Lower leg skin (tissue), 4 donors: ENCODE measurements at regions not wholly inside any gene's neighbourhood (a gene's known extent, or its start where the extent isn't known, plus 50 kb on each side); places are given as distances from the start of the nearest gene placed in this dataset.

Experiments
- DNase-seq, 2 donors: peaks; one replicate each; pipeline ENCODE4 v3.0.0-alpha.2; 2019; ENCODE audit warnings: low spot score in 2 of 2
- H3K4me3 ChIP-seq: fragments of 200-600 bp; sonication (generic); 2 replicates; pipeline ENCODE4 v1.5.1; 2017; ENCODE audit warnings: mild to moderate bottlenecking, low read depth; ENCODE audit not compliant: poor library complexity, severe bottlenecking
- POLR2A ChIP-seq, 2 donors: fragments of 450-650 bp; IDR thresholded peaks; one replicate each; pipeline ENCODE4 v1.6.1; 2016 to 2017; ENCODE audit warnings: antibody characterized with exemption in 2 of 2, mild to moderate bottlenecking in 1 of 2, moderate library complexity in 1 of 2
- WGBS, 2 donors: methylation state at CpG; one replicate each; pipeline ENCODE4 v1.1.5; 2018; 5-methylcytosine and 5-hydroxymethylcytosine counted together
- intact Hi-C: fragments of 100-400 bp; cut with DNase I; formaldehyde crosslinking; loops from one replicate; pipeline ENCODE4 v1.15.0; 2023; ENCODE audit warnings: low total_unique reads
- TF ChIP-seq, protein P1 (sequence below), 3 donors: fragments of 450-650 bp; IDR thresholded peaks; one replicate each; pipeline ENCODE4 v1.5.1; 2016; ENCODE audit warnings: antibody characterized with exemption in 3 of 3, mild to moderate bottlenecking in 3 of 3, moderate library complexity in 2 of 3

- intact Hi-C loops, result no loop called here
- TF ChIP-seq, protein P1, sequence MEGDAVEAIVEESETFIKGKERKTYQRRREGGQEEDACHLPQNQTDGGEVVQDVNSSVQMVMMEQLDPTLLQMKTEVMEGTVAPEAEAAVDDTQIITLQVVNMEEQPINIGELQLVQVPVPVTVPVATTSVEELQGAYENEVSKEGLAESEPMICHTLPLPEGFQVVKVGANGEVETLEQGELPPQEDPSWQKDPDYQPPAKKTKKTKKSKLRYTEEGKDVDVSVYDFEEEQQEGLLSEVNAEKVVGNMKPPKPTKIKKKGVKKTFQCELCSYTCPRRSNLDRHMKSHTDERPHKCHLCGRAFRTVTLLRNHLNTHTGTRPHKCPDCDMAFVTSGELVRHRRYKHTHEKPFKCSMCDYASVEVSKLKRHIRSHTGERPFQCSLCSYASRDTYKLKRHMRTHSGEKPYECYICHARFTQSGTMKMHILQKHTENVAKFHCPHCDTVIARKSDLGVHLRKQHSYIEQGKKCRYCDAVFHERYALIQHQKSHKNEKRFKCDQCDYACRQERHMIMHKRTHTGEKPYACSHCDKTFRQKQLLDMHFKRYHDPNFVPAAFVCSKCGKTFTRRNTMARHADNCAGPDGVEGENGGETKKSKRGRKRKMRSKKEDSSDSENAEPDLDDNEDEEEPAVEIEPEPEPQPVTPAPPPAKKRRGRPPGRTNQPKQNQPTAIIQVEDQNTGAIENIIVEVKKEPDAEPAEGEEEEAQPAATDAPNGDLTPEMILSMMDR (IDR thresholded peaks at IDR 0.05), result no peak
- TF ChIP-seq POLR2A (IDR thresholded peaks at IDR 0.05), result no peak
- WGBS, 2 donors, result 77% methylated on average over 3 of the region's 3 CpGs
- H3K4me3 ChIP-seq, result no peak overlapping the region
- DNase-seq, result no peak
These were observed 592.2 kb downstream of the DHX35 start for GRCh38 chr20:39554341-39554740.

DNA sequence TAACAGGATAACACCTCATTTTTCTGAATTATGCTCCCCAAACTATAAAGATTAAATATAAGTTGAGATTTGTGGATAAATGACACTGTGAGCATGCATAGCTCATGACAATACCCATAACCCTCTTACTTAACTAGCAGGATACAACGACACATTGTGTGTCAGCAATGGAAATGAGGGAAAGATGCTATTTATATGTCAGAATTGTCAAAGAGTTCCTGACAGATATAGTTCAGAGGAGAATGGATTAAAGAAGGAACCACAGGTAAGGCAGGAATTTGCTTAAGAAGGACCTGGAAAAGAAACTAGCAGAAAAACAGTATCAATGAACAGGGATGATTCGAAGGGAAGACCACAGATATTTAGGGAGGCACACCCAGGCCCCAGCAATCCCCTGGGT lies 591.0 kb downstream of the DHX35 start:
- intact Hi-C loops, result no loop called here
- TF ChIP-seq, protein P1 (IDR thresholded peaks at IDR 0.05), result no peak
- TF ChIP-seq POLR2A (IDR thresholded peaks at IDR 0.05), result no peak
- whole genome bisulfite sequencing, 2 donors, result 71 to 80% methylated on average over 2 of the region's 2 CpGs
- no peak overlapping the region for H3K4me3 ChIP-seq
- no peak for DNase-seq

- no peak overlapping the region for H3K4me3 ChIP-seq
- intact Hi-C loops, result no loop called here
- TF ChIP-seq, protein P1 (IDR thresholded peaks at IDR 0.05), result no peak
- TF ChIP-seq POLR2A (IDR thresholded peaks at IDR 0.05), result no peak
- DNase-seq, result no peak
- WGBS, 2 donors, result 85 to 95% methylated on average over 9 of the region's 9 CpGs
These were observed 587.6 kb downstream of the DHX35 start for GRCh38 chr20:39549733-39550132.

DNA sequence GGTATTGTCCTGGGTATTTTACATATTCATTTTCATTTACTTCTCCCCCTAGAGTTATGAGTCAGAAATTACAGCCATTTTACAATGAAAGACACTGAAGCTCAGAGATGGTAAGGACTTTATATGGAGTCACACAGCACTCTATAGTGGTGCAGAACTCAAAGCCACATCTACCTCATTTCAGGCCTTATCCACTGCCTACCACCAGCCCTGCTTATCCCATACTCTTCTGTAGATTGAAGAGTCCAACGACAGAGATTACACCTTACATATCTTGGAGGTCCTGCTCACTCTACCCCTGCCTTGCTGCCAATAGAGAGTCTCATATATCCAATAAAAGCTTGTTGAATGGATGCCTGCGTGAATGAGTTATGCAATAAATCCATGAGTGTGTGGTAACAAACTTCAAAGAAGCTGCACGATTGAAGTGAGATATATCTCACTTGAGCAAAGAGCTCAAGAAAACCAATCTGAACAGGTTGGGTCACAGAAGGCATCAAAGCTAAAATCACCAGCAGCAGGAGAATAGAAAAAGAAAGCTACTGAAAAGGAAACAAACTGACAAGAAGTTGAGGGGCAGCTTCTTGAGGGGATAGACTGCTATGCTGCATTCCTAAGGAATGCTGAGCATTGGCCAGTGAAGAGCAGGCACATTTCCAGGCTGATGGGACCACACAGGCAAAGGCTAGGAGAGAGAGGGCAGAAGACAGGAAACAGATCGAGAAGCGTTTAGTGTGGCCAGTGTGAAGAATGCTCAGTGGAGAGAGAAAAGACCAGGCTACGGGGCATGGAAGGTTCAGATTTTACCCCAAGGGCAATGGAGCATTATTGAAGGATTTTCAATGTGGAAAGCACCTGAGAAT lies 585.6 kb downstream of the DHX35 start:
- intact Hi-C loops, result no loop called here

GRCh38 chr20:39541136-39541803 lies 579.1 kb downstream of the DHX35 start:
- H3K4me3 ChIP-seq, result no peak overlapping the region
- intact Hi-C loops, result loop anchor here (5.0 kb wide), 1 partner anchor 744 kb away; no protein-coding TSS in a partner anchor
- no peak for DNase-seq
- TF ChIP-seq POLR2A (IDR thresholded peaks at IDR 0.05), result no peak
- TF ChIP-seq, protein P1 (IDR thresholded peaks at IDR 0.05), result no peak
- 73 to 94% methylated on average over 2 of the region's 2 CpGs for WGBS, 2 donors

More for the DNA sequence above, 585.6 kb downstream of the DHX35 start:
- no peak for TF ChIP-seq POLR2A (IDR thresholded peaks at IDR 0.05)
- TF ChIP-seq, protein P1 (IDR thresholded peaks at IDR 0.05), result no peak
- no peak for DNase-seq
- H3K4me3 ChIP-seq, result no peak overlapping the region
- WGBS, 2 donors, result 55 to 57% methylated on average over 6 of the region's 6 CpGs
